BJ (cell line): ENCODE measurements at regions not wholly inside any gene's neighbourhood (a gene's known extent, or its start where the extent isn't known, plus 50 kb on each side); places are given as distances from the start of the nearest gene placed in this dataset.

Source experiments
- CTCF ChIA-PET: fragments of 350-600 bp; formaldehyde crosslinking; extraction: SDS; loops from one replicate; lab custom pipeline; 2021; ENCODE audit warnings: antibody characterized with exemption, inconsistent platforms; lab: Yijun Ruan, JAX
- POLR2A ChIA-PET: fragments of 300-600 bp; sonication (Branson Sonifier 250); formaldehyde crosslinking; extraction: SDS; loops from one replicate; lab custom pipeline; 2021; ENCODE audit warnings: antibody characterized with exemption; lab: Charles Lee
- DNase-seq: peaks from one replicate; pipeline ENCODE4 v3.0.0-alpha.2; 2011; ENCODE audit warnings: low read depth
- H3K27me3 ChIP-seq: 2 replicates; pipeline ENCODE4 v1.6.0; 2011; ENCODE audit warnings: low read length; ENCODE audit not compliant: control insufficient read depth, insufficient read depth
- H3K36me3 ChIP-seq: 2 replicates; pipeline ENCODE4 v1.5.1; 2011; ENCODE audit warnings: low read length; ENCODE audit not compliant: control insufficient read depth, insufficient read depth
- H3K4me3 ChIP-seq: 2 replicates; pipeline ENCODE4 v1.5.1; 2011; ENCODE audit warnings: low read depth, mild to moderate bottlenecking, control low read depth, low read length
- TF ChIP-seq, protein P1 (sequence below): IDR thresholded peaks from 2 replicates; pipeline ENCODE4 v1.5.1; 2011; ENCODE audit warnings: low read depth, mild to moderate bottlenecking, control low read depth, inconsistent platforms, low read length, moderate library complexity; ENCODE audit not compliant: insufficient read depth

DNA sequence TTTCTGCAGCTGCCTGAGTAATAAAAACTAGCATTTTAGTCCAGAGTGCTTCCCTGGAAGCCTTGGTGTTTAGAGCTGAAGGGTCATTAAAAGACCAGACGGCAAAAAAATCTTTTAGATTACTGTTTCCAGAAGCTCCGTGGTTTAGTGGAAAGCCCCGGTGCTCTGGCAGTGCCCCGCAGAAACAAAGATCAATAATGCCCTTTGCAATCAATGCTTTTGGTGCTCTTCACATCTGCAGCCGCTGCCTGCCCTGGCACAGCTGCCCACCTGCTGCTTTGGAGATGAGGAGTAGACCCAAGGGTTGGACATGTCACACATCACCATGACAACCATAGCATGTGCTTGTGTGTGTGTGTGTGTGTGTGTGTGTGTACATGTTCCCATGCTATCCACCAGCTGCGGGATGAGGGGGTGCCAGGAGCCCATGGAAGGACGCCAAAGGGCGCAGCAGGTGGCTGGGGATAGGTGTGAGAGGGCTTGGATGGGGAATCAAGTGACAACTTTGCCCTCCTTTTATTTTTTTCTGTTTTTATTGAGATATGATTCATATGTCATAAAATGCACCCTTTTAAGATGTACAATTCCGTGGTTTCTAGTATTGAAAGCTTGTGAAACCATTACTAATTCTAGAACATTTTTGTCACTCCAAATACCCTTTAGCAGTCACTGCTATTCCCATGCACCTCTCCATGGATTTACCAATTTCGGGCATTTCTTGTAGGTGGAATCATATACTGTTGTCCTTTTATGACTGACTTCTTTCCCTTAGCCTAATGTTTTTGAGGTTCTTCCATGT lies 75.7 kb upstream of the KLHL25 start:
- H3K27me3 ChIP-seq: no peaks in the 10 kb centered on the region; the same call in 1 of the 2 replicates
- H3K36me3 ChIP-seq: no peaks in the 10 kb centered on the region
- no peak overlapping the region for H3K4me3 ChIP-seq
- DNase-seq: no peak
- TF ChIP-seq, protein P1, sequence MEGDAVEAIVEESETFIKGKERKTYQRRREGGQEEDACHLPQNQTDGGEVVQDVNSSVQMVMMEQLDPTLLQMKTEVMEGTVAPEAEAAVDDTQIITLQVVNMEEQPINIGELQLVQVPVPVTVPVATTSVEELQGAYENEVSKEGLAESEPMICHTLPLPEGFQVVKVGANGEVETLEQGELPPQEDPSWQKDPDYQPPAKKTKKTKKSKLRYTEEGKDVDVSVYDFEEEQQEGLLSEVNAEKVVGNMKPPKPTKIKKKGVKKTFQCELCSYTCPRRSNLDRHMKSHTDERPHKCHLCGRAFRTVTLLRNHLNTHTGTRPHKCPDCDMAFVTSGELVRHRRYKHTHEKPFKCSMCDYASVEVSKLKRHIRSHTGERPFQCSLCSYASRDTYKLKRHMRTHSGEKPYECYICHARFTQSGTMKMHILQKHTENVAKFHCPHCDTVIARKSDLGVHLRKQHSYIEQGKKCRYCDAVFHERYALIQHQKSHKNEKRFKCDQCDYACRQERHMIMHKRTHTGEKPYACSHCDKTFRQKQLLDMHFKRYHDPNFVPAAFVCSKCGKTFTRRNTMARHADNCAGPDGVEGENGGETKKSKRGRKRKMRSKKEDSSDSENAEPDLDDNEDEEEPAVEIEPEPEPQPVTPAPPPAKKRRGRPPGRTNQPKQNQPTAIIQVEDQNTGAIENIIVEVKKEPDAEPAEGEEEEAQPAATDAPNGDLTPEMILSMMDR: no peak
- ChIA-PET POLR2A (no interaction called here), CTCF (interaction anchor here (1.0 kb wide), 1 partner anchor 12 kb away, joined by 5 read pairs; no protein-coding TSS in a partner anchor)

DNA sequence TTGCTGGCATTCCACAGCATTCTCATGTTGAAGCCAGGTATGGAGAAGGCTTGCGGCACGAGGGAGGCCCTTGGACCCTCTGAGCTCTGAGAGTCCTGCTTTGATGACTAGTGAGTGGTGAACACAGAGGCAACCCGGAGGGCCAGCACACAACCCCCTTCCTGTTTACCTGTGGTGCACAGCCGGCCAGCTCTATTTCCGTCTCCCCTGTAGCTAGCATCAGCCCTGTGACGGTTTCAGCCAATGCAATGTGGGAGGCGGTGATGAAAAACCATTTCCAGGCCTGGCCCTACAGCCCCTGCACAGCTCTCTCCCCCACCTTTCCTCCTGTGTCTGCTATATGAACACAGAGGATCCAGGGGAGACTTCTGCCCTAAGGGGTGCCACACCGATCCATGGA lies 76.8 kb upstream of the KLHL25 start:
- no peaks in the 10 kb centered on the region; the same call in 1 of the 2 replicates for H3K27me3 ChIP-seq
- H3K36me3 ChIP-seq: no peaks in the 10 kb centered on the region
- ChIA-PET POLR2A (no interaction called here), CTCF (interaction anchor here (0.8 to 1.0 kb wide), 2 partner anchors 13 to 17 kb away, joined by 3 to 5 read pairs; no protein-coding TSS in a partner anchor)
- no peak overlapping the region for H3K4me3 ChIP-seq
- TF ChIP-seq, protein P1: no peak
- DNase-seq: no peak

DNA sequence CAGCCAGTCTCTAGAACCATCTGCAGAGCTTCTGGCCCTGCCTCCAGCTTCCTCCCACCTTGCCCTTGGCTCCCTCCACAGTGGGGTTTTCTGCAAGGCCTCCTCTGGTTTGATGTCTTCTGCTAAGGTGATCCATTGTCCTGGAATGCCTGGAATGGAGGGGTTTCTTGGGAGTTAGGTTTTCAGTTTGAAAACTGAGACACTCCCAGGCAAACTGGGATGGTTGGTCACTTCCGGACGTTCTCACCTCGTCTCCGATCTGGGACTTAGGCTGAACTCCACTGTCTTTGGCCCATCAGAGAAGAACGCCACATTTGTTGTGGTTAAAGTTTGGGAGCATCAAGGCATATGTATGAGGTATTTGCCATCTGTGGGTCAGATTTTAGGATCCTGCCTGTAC lies 77.4 kb upstream of the KLHL25 start:
- DNase-seq: no peak
- no peaks in the 10 kb centered on the region; the same call in 1 of the 2 replicates for H3K27me3 ChIP-seq
- ChIA-PET CTCF (interaction anchor here (0.8 kb wide), 1 partner anchor 18 kb away, joined by 3 read pairs; no protein-coding TSS in a partner anchor), POLR2A (no interaction called here)
- no peaks in the 10 kb centered on the region for H3K36me3 ChIP-seq
- TF ChIP-seq, protein P1: no peak
- H3K4me3 ChIP-seq: no peak overlapping the region

DNA sequence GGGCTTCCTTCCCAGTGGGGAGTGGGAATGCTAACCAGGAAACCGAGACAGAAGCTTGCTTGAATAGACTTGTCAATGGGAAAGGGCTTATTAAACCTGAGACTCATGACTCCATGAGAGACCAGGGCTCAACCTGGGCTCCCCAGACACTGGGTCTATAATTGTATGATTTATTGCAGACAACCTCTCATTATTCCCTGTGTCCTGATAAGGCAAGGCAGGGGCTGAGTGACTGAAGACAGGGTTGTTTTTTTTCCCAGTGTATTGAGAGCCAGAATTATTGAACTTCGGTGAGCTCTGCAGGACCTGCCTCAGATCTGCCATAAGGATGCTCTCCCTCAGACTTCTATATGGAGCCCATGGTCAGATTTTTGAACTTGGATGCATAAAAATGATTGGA lies 79.5 kb upstream of the KLHL25 start:
- ChIA-PET CTCF (interaction anchor here (1.3 kb wide), 1 partner anchor 8 kb away, joined by 4 read pairs; no protein-coding TSS in a partner anchor), POLR2A (no interaction called here)
- Histone ChIP-seq H3K4me3 (no peak overlapping the region), H3K27me3 (no peaks in the 10 kb centered on the region), H3K36me3 (no peaks in the 10 kb centered on the region)
- DNase-seq: no peak
- TF ChIP-seq, protein P1: no peak

DNA sequence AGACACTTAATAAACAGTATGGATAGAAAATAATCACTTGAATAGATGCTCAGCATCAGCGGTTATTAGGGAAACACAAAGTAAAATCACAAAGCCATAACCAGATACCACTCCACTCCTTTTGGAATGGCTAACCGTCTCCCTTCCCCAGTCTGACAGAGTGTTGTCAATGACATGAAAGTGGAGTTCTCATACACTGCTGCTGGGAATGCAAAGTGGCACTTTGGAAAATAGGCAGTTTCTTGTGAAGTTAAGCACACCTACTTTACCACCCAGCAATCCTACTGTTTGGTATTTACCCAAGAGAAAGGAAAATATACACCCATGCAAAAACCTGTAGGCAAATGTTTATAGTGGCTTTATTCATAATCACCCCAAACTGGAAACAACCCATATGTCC lies 81.0 kb upstream of the KLHL25 start:
- Histone ChIP-seq H3K36me3 (no peaks in the 10 kb centered on the region), H3K27me3 (no peaks in the 10 kb centered on the region), H3K4me3 (no peak overlapping the region)
- no peak for DNase-seq
- ChIA-PET POLR2A (no interaction called here), CTCF (no interaction called here)
- TF ChIP-seq, protein P1: no peak
